ENCODE measurements at regions not wholly inside any gene's neighbourhood (a gene's known extent, or its start where the extent isn't known, plus 50 kb on each side); places are given as distances from the start of the nearest gene placed in this dataset.
A peak's percentile ranks its signal among the peaks of the same experiment; 100 is the strongest.
"Not testable (repeated sequence)": the region's sequence is repeated elsewhere in the genome, so short reads cannot be mapped to it uniquely, and the experiment has no call there.

GRCh38 chr3:5768281-5768945 lies 580.9 kb downstream of the EDEM1 start:
- Histone ChIP-seq H3K4me1 (no peaks in the 10 kb centered on the region), H3K4me3 (no peak overlapping the region), H3K27ac (no peak overlapping the region), H3K27me3 (no peaks in the 10 kb centered on the region), H3K36me3 (no peaks in the 10 kb centered on the region), H3K9me3 (no peaks in the 10 kb centered on the region)
- intact Hi-C loops (cut with DNase I; ENCODE audit: low total_unique reads), result no loop called here
- 62 to 72% (median 65%) methylated on average over 6 of the region's 6 CpGs for WGBS, 5 donors
- TF ChIP-seq CTCF (IDR thresholded peaks at IDR 0.05) (no peak), POLR2AphosphoS5 (IDR thresholded peaks at IDR 0.05) (no peak), EP300 (IDR thresholded peaks at IDR 0.05) (no peak), POLR2A (IDR thresholded peaks at IDR 0.05) (no peak)
- no peak for DNase-seq

GRCh38 chr3:5769825-5770224 lies 582.3 kb downstream of the EDEM1 start:
- intact Hi-C loops (cut with DNase I; ENCODE audit: low total_unique reads), result no loop called here
- TF ChIP-seq CTCF (IDR thresholded peaks at IDR 0.05), result no peak
- no peak for TF ChIP-seq POLR2A (IDR thresholded peaks at IDR 0.05)
- TF ChIP-seq POLR2AphosphoS5 (IDR thresholded peaks at IDR 0.05), result no peak
- no peak for TF ChIP-seq EP300 (IDR thresholded peaks at IDR 0.05)
- H3K4me1 ChIP-seq, result no peaks in the 10 kb centered on the region
- no peaks in the 10 kb centered on the region for H3K9me3 ChIP-seq
- H3K4me3 ChIP-seq, result no peak overlapping the region
- whole genome bisulfite sequencing, 5 donors, result 56 to 70% (median 63%) methylated on average over 5 of the region's 5 CpGs
- no peak for DNase-seq
- no peaks in the 10 kb centered on the region for H3K27me3 ChIP-seq
- H3K36me3 ChIP-seq, result no peaks in the 10 kb centered on the region
- H3K27ac ChIP-seq, result no peak overlapping the region

DNA sequence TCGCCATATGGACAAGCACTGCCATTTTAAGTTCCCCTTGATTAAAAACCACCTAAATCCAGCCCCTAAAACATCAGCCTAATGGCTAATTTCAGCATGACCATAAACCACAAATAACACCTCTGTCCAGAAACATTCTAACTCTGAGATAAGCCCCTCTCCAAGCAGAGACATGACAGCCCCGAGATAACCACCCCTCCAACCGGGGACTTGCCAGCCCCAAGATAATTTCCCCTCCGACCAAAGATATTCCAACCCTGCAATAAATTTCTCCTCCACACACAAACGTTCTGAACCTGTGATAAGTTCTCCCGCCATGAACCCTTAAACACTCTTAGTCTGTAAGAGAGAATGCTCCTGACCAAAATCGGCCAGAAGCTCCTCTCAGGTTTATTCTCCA lies 586.8 kb downstream of the EDEM1 start:
- no peak overlapping the region for H3K27ac ChIP-seq
- no peak for DNase-seq
- H3K9me3 ChIP-seq, result no peaks in the 10 kb centered on the region
- H3K4me1 ChIP-seq, result no peaks in the 10 kb centered on the region
- no peak for TF ChIP-seq CTCF (IDR thresholded peaks at IDR 0.05)
- no peak for TF ChIP-seq POLR2A (IDR thresholded peaks at IDR 0.05)
- TF ChIP-seq EP300 (IDR thresholded peaks at IDR 0.05), result no peak
- no peak for TF ChIP-seq POLR2AphosphoS5 (IDR thresholded peaks at IDR 0.05)
- WGBS, 5 donors, result 54 to 77% (median 70%) methylated on average over 7 of the region's 7 CpGs
- no peaks in the 10 kb centered on the region for H3K36me3 ChIP-seq
- H3K4me3 ChIP-seq, result no peak overlapping the region
- intact Hi-C loops (cut with DNase I; ENCODE audit: low total_unique reads), result no loop called here
- H3K27me3 ChIP-seq, result no peaks in the 10 kb centered on the region

DNA sequence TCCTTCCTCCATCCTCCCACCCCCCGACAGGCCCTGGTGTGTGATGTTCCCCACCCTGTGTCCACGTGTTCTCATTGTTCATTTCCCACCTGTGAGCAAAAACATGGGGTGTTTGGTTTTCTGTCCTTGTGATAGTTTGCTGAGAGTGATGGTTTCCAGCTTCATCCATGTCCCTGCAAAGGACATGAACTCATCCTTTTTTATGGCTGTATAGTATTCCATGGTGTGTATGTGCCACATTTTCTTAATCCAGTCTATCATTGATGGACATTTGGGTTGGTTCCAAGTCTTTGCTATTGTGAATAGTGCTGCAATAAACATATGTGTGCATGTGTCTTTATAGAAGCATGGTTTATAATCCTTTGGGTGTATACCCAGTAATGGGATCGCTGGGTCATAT lies 587.6 kb downstream of the EDEM1 start:
- H3K27me3 ChIP-seq; H3K4me1 ChIP-seq; intact Hi-C loops (cut with DNase I; ENCODE audit: low total_unique reads); H3K27ac ChIP-seq; H3K4me3 ChIP-seq; H3K36me3 ChIP-seq; DNase-seq; H3K9me3 ChIP-seq: not testable (repeated sequence)
- 90 to 96% (median 92%) methylated on average over 3 of the region's 3 CpGs for WGBS, 5 donors

DNA sequence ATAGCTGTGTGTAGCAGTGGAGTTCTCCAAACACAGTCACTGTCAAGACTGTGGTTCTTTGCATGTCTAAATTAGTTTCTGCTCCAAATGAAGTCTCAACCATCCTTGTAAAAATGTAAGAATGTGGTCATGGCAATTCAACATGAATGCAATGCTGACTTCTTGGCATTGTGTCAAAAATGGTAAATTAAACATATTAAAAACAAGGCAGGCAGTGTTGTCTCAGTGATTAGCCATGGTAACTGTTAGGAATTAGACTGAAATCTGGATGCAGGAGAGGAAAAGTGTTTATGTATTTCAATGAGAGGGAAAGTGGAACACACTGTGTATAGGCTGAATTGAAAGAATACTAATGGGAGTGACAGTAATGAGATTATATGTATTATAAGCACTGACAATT lies 597.2 kb downstream of the EDEM1 start:
- no peak overlapping the region for H3K4me3 ChIP-seq
- TF ChIP-seq CTCF (IDR thresholded peaks at IDR 0.05) (no peak), EP300 (IDR thresholded peaks at IDR 0.05) (no peak), POLR2AphosphoS5 (IDR thresholded peaks at IDR 0.05) (no peak), POLR2A (IDR thresholded peaks at IDR 0.05) (no peak)
- intact Hi-C loops (cut with DNase I; ENCODE audit: low total_unique reads), result no loop called here
- H3K27me3 ChIP-seq, result no peaks in the 10 kb centered on the region
- no peaks in the 10 kb centered on the region for H3K36me3 ChIP-seq
- no peaks in the 10 kb centered on the region for H3K9me3 ChIP-seq
- no peaks in the 10 kb centered on the region for H3K4me1 ChIP-seq
- no peak overlapping the region for H3K27ac ChIP-seq
- DNase-seq, result peak in 1 of 2 donors; percentile 14

Data from stomach (tissue), 8 donors.